GM19193 (cell line): ENCODE measurements at regions not wholly inside any gene's neighbourhood (a gene's known extent, or its start where the extent isn't known, plus 50 kb on each side); places are given as distances from the start of the nearest gene placed in this dataset.

Source experiments
- POLR2A ChIP-seq: IDR thresholded peaks from 4 replicates; pipeline ENCODE4 v1.6.1; 2011; ENCODE audit not compliant: insufficient read depth, insufficient read length; ENCODE audit errors: extremely low read depth

GRCh38 chr3:56951366-56951765 is 109.1 kb upstream of the SPATA12 start:
- TF ChIP-seq POLR2A: no peak

- TF ChIP-seq POLR2A: no peak
Observed at GRCh38 chr3:56942523-56942922, 117.9 kb upstream of the SPATA12 start.

GRCh38 chr3:56940976-56941375 is 119.5 kb upstream of the SPATA12 start:
- TF ChIP-seq POLR2A: no peak

GRCh38 chr3:56940321-56940720 is 120.1 kb upstream of the SPATA12 start:
- TF ChIP-seq POLR2A: no peak

GRCh38 chr3:56939834-56940233 is 120.6 kb upstream of the SPATA12 start:
- TF ChIP-seq POLR2A: no peak

- no peak for TF ChIP-seq POLR2A
Observed at GRCh38 chr3:56938530-56938929, 121.9 kb upstream of the SPATA12 start.

GRCh38 chr3:56937580-56937979 is 122.9 kb upstream of the SPATA12 start:
- no peak for TF ChIP-seq POLR2A

- TF ChIP-seq POLR2A: no peak
Observed at GRCh38 chr3:56935811-56936210, 124.7 kb upstream of the SPATA12 start.

GRCh38 chr3:56933803-56934202 is 126.7 kb upstream of the SPATA12 start:
- TF ChIP-seq POLR2A: no peak

GRCh38 chr3:56932866-56933265 is 127.6 kb upstream of the SPATA12 start:
- no peak for TF ChIP-seq POLR2A

GRCh38 chr3:56931836-56932235 is 128.6 kb upstream of the SPATA12 start:
- no peak for TF ChIP-seq POLR2A

GRCh38 chr3:56930706-56931105 is 129.0 kb upstream of the ARHGEF3 start:
- no peak for TF ChIP-seq POLR2A

GRCh38 chr3:56929809-56930615 is 128.3 kb upstream of the ARHGEF3 start:
- TF ChIP-seq POLR2A: no peak

GRCh38 chr3:56928379-56929068 is 126.8 kb upstream of the ARHGEF3 start:
- no peak for TF ChIP-seq POLR2A

- no peak for TF ChIP-seq POLR2A
Observed at GRCh38 chr3:56927855-56928254, 126.1 kb upstream of the ARHGEF3 start.

GRCh38 chr3:56926947-56927282 is 125.2 kb upstream of the ARHGEF3 start:
- no peak for TF ChIP-seq POLR2A
